Fibroblast of the aortic adventitia (primary cell): ENCODE measurements at regions not wholly inside any gene's neighbourhood (a gene's known extent, or its start where the extent isn't known, plus 50 kb on each side); places are given as distances from the start of the nearest gene placed in this dataset.
A peak's percentile ranks its signal among the peaks of the same experiment; 100 is the strongest.

Source experiments
- DNase-seq: peaks from one replicate; pipeline ENCODE4 v3.0.0-alpha.2; 2010; ENCODE audit warnings: low read depth
- H3K4me3 ChIP-seq: 2 replicates; pipeline ENCODE4 v1.5.1; 2011; ENCODE audit warnings: low read depth, mild to moderate bottlenecking, control low read depth, low read length, moderate library complexity
- TF ChIP-seq, protein P1 (sequence below): IDR thresholded peaks from 2 replicates; pipeline ENCODE4 v1.5.1; 2011; ENCODE audit warnings: mild to moderate bottlenecking, low read length, control low read depth, inconsistent platforms; ENCODE audit not compliant: insufficient read depth

DNA sequence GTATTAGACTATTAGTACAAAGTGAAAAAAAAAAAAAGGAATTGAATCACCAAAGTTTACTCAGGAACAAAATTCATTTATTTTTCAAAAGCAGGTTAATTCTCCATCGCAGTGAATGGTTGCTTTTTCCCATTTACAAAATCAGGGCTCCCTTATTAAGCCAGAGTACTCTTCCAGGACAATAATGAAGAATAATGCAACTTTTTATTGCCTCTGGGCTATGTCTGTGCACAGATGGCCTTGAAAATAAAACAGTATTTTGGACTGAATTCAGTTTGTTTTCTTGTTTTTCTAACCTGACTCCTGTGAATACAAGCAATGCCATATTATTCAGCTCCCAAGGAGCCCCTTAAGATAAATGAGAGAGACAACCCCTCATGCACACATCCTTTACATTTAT lies 246.8 kb downstream of the KCNS3 start:
- H3K4me3 ChIP-seq, result no peak overlapping the region
- TF ChIP-seq, protein P1, sequence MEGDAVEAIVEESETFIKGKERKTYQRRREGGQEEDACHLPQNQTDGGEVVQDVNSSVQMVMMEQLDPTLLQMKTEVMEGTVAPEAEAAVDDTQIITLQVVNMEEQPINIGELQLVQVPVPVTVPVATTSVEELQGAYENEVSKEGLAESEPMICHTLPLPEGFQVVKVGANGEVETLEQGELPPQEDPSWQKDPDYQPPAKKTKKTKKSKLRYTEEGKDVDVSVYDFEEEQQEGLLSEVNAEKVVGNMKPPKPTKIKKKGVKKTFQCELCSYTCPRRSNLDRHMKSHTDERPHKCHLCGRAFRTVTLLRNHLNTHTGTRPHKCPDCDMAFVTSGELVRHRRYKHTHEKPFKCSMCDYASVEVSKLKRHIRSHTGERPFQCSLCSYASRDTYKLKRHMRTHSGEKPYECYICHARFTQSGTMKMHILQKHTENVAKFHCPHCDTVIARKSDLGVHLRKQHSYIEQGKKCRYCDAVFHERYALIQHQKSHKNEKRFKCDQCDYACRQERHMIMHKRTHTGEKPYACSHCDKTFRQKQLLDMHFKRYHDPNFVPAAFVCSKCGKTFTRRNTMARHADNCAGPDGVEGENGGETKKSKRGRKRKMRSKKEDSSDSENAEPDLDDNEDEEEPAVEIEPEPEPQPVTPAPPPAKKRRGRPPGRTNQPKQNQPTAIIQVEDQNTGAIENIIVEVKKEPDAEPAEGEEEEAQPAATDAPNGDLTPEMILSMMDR, result no peak
- DNase-seq, result no peak

DNA sequence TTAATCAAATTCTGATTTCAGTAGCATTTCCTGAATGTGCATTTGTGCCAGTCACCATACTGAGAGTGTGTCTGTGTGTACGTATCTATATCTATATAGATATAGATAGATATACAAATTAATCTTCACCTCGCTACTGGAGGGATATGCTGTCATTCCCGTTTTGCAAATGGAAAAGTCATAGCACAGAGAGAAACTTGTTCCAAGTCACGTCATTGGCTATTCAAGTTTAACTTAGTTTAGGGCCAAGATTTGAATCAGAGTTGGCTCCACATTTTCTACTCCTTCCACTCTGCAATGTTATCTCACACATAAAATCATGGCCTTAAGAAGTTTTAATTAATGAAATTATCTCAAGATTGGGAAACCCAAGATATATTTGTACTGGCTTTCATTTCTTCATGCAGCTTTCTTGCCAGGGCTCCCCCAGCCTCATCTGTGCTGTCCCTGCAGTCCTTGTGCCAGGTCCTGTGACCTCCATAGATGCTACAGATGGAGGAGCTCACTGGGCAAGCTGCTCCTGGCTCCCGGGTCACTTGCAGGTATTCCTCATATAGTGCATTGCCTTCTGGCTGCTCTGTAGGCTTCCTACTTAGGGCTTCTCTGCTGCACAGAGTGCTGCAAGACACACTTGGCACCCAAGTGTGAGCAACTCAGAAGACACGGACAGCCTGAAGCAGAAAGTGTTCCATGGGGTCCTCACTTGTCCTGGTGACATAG lies 245.8 kb downstream of the KCNS3 start:
- H3K4me3 ChIP-seq, result no peak overlapping the region
- TF ChIP-seq, protein P1, result no peak
- peak; percentile 23 for DNase-seq

DNA sequence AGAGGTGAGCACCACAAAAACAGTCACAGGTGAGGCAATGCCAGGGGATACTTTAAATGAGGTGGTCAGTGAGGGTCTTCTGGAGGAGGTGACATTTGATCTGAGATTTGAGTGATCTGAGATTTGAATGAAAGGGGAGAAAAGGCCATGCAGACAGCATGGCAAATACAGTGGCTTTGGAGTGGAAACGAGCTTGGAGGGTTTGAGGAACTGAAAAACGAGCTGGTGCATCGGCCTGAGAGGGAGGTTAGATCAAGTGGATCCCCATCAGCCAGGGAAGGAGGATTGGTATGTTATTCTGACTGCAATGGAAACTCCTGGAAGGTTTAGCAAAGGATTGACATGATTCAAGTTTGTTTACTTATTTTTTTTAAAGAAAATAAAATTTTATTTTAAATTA lies 245.1 kb downstream of the KCNS3 start:
- no peak overlapping the region for H3K4me3 ChIP-seq
- DNase-seq, result no peak
- TF ChIP-seq, protein P1, result no peak

DNA sequence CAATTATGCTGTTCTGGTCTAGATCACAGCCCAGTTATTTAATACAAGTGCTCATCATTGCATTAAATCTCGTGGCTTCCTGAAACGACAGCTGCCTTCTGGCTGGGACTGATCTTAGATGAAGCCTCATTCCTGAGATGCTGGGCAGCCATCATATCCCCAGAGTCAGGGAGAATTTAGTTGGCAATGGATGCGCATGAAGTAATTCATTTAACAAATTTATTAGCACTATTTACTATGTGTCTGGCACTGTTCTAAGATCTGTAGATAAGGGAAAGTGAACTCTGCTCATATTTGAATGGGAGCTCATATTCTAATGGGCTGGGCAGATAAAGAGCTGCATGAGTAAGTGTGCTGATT lies 244.7 kb downstream of the KCNS3 start:
- TF ChIP-seq, protein P1, result no peak
- no peak overlapping the region for H3K4me3 ChIP-seq
- no peak for DNase-seq

DNA sequence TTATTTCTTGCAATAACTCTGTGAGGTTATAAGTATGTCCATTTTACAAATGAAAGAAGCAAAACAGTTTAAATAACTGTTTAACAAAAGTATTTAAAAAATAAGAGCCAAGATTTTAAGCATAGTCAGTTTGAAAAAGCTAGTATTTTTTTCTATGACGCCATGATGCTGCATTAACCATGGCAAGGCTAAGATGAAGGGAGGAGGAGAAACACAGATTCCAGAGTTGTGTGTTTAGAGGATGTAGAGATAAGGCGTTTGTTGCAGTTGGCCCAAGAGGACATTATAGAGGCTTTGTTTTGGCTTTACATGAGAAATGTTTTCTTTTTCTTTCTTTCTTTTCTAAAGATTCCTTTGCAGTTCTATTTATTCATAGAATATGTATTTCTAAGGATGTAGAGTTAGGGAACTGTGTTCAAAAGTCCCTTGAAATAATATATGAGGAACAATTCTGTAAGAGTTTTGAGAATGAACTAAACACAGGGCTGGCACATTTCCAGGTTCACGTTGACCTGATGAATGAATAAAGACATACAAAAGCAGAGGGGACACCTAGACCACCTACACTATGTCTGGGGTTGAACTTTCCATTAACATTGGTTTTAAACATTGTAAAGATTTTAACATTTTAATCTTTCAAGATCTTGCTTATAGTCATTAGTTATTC lies 244.2 kb downstream of the KCNS3 start:
- DNase-seq, result peak; percentile 36
- TF ChIP-seq, protein P1, result no peak
- H3K4me3 ChIP-seq, result no peak overlapping the region

DNA sequence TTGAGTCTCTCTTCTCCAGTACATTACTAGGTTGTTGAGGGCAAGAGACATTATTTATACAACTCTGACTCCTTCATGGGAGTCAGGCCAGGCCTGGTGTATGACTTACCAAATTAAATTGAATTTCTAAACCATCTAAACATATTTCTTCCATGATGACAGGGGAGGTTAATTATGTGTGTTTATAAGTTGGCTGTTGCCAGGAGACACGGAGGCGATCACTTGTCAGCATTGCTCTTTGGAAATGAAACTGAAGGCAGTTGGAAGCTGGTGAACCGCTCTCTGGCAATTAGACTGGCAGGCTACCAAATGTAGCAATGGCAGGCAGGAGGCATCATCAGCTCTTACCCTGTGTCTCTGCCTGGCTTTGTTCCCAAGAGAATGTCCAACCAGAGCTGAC lies 241.4 kb downstream of the KCNS3 start:
- DNase-seq, result peak; percentile 27
- TF ChIP-seq, protein P1, result no peak
- no peak overlapping the region for H3K4me3 ChIP-seq

DNA sequence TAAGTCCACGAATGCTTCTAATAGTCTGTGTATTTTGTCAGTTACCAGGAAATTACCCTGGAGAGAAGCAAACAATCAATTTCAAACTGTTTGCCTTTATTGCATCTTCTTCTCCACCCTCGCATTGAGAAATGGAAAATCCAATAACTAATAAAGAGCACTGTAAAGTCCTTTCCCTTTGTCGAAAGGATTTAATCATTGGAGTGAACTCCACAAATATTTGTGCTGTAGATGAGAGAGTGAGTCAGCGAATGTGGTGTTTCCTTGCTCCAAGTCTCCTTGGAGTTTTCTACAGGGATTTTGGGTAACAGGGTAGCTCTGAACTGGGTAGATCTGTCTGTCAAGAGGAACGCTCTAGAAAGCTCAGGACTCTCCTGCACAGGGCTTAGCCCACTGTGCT lies 240.2 kb downstream of the KCNS3 start:
- TF ChIP-seq, protein P1, result no peak
- DNase-seq, result peak; percentile 25
- H3K4me3 ChIP-seq, result no peak overlapping the region
